ENCODE measurements at regions not wholly inside any gene's neighbourhood (a gene's known extent, or its start where the extent isn't known, plus 50 kb on each side); places are given as distances from the start of the nearest gene placed in this dataset.

- ATAC-seq (replicated peaks in 1 of 2) (no peak), DNase-seq (no peak)
- Mint-ChIP-seq H3K36me3 (ENCODE audit: insufficient read depth in 2 of 2) (no peaks in the 10 kb centered on the region), H3K4me1 (ENCODE audit: low read depth) (no peaks in the 10 kb centered on the region), H3K27ac (no peak overlapping the region), H3K4me3 (no peak overlapping the region), H3K9me3 (no peaks in the 10 kb centered on the region), H3K27me3 (ENCODE audit: low read depth) (peaks cover 12% of the 10 kb centered on the region)
Observed at GRCh38 chr19:33883859-33884519, 87.3 kb downstream of the KCTD15 start.

GRCh38 chr19:33885236-33885635, 88.6 kb downstream of the KCTD15 start:
- Mint-ChIP-seq H3K36me3 (ENCODE audit: insufficient read depth in 2 of 2) (no peaks in the 10 kb centered on the region), H3K4me3 (no peak overlapping the region), H3K4me1 (ENCODE audit: low read depth) (no peaks in the 10 kb centered on the region), H3K9me3 (no peaks in the 10 kb centered on the region), H3K27ac (no peak overlapping the region), H3K27me3 (ENCODE audit: low read depth) (peaks cover 12% of the 10 kb centered on the region)
- DNase-seq (no peak), ATAC-seq (replicated peaks in 1 of 2) (no peak)

- DNase-seq (no peak), ATAC-seq (replicated peaks in 1 of 2) (no peak)
- Mint-ChIP-seq H3K27ac (no peak overlapping the region), H3K36me3 (ENCODE audit: insufficient read depth in 2 of 2) (no peaks in the 10 kb centered on the region), H3K4me3 (no peak overlapping the region), H3K4me1 (ENCODE audit: low read depth) (no peaks in the 10 kb centered on the region), H3K9me3 (no peaks in the 10 kb centered on the region), H3K27me3 (ENCODE audit: low read depth) (peaks cover 12% of the 10 kb centered on the region)
Observed at GRCh38 chr19:33887891-33888290, 91.2 kb downstream of the KCTD15 start.

- no peak for ATAC-seq (replicated peaks in 1 of 2)
- no peaks in the 10 kb centered on the region for H3K4me1 Mint-ChIP-seq (ENCODE audit: low read depth)
- H3K36me3 Mint-ChIP-seq (ENCODE audit: insufficient read depth in 2 of 2), result no peaks in the 10 kb centered on the region
- no peak for DNase-seq
- H3K27ac Mint-ChIP-seq, result no peak overlapping the region
- H3K27me3 Mint-ChIP-seq (ENCODE audit: low read depth), result peaks cover 12% of the 10 kb centered on the region
- no peak overlapping the region for H3K4me3 Mint-ChIP-seq
- no peaks in the 10 kb centered on the region for H3K9me3 Mint-ChIP-seq
Observed at GRCh38 chr19:33888665-33889064, 92.0 kb downstream of the KCTD15 start.

- Mint-ChIP-seq H3K9me3 (no peaks in the 10 kb centered on the region), H3K27ac (no peak overlapping the region), H3K27me3 (ENCODE audit: low read depth) (peaks cover 7% of the 10 kb centered on the region), H3K4me3 (no peak overlapping the region), H3K4me1 (ENCODE audit: low read depth) (no peaks in the 10 kb centered on the region), H3K36me3 (ENCODE audit: insufficient read depth in 2 of 2) (no peaks in the 10 kb centered on the region)
- DNase-seq (no peak), ATAC-seq (replicated peaks in 1 of 2) (no peak)
Observed at GRCh38 chr19:33890569-33890968, 93.9 kb downstream of the KCTD15 start.

- H3K27ac Mint-ChIP-seq, result no peak overlapping the region
- ATAC-seq (replicated peaks in 1 of 2) (no peak), DNase-seq (no peak)
- H3K4me3 Mint-ChIP-seq, result no peak overlapping the region
- H3K36me3 Mint-ChIP-seq (ENCODE audit: insufficient read depth in 2 of 2), result no peaks in the 10 kb centered on the region
- peaks cover 7% of the 10 kb centered on the region for H3K27me3 Mint-ChIP-seq (ENCODE audit: low read depth)
- H3K9me3 Mint-ChIP-seq, result no peaks in the 10 kb centered on the region
- no peaks in the 10 kb centered on the region for H3K4me1 Mint-ChIP-seq (ENCODE audit: low read depth)
Observed at GRCh38 chr19:33891773-33892172, 95.1 kb downstream of the KCTD15 start.

GRCh38 chr19:33894787-33895186, 98.1 kb downstream of the KCTD15 start:
- Mint-ChIP-seq H3K4me1 (ENCODE audit: low read depth) (no peaks in the 10 kb centered on the region), H3K9me3 (peaks cover 8 to 12% of the 10 kb centered on the region in 2 donors), H3K27ac (no peak overlapping the region), H3K4me3 (no peak overlapping the region), H3K27me3 (ENCODE audit: low read depth) (peaks cover 7% of the 10 kb centered on the region), H3K36me3 (ENCODE audit: insufficient read depth in 2 of 2) (peaks cover 7 to 12% of the 10 kb centered on the region in 2 donors)
- DNase-seq (no peak), ATAC-seq (replicated peaks in 1 of 2) (no peak)

- no peak overlapping the region for H3K4me3 Mint-ChIP-seq
- peaks cover 8 to 12% of the 10 kb centered on the region in 2 donors for H3K9me3 Mint-ChIP-seq
- no peak overlapping the region for H3K27ac Mint-ChIP-seq
- H3K4me1 Mint-ChIP-seq (ENCODE audit: low read depth), result no peaks in the 10 kb centered on the region
- peaks cover 7% of the 10 kb centered on the region for H3K27me3 Mint-ChIP-seq (ENCODE audit: low read depth)
- DNase-seq (no peak), ATAC-seq (replicated peaks in 1 of 2) (no peak)
- peaks cover 7 to 12% of the 10 kb centered on the region in 2 donors for H3K36me3 Mint-ChIP-seq (ENCODE audit: insufficient read depth in 2 of 2)
Observed at GRCh38 chr19:33895366-33895765, 98.7 kb downstream of the KCTD15 start.

GRCh38 chr19:33898062-33898677, 101.5 kb downstream of the KCTD15 start:
- H3K9me3 Mint-ChIP-seq, result peaks cover 8 to 15% of the 10 kb centered on the region in 2 donors
- ATAC-seq (replicated peaks in 1 of 2) (no peak), DNase-seq (no peak)
- peaks cover 7 to 12% of the 10 kb centered on the region in 2 donors for H3K36me3 Mint-ChIP-seq (ENCODE audit: insufficient read depth in 2 of 2)
- no peak overlapping the region for H3K27ac Mint-ChIP-seq
- H3K27me3 Mint-ChIP-seq (ENCODE audit: low read depth), result peaks cover 16% of the 10 kb centered on the region
- no peaks in the 10 kb centered on the region for H3K4me1 Mint-ChIP-seq (ENCODE audit: low read depth)
- H3K4me3 Mint-ChIP-seq, result no peak overlapping the region

GRCh38 chr19:33900817-33901216, 104.1 kb downstream of the KCTD15 start:
- peaks cover 7 to 12% of the 10 kb centered on the region in 2 donors for H3K36me3 Mint-ChIP-seq (ENCODE audit: insufficient read depth in 2 of 2)
- ATAC-seq (replicated peaks in 1 of 2), result no peak
- H3K27ac Mint-ChIP-seq, result no peak overlapping the region
- H3K9me3 Mint-ChIP-seq, result peaks cover 8 to 15% of the 10 kb centered on the region in 2 donors
- no peak for DNase-seq
- H3K27me3 Mint-ChIP-seq (ENCODE audit: low read depth), result peaks cover 24% of the 10 kb centered on the region
- H3K4me3 Mint-ChIP-seq, result no peak overlapping the region
- H3K4me1 Mint-ChIP-seq (ENCODE audit: low read depth), result peaks cover 6% of the 10 kb centered on the region

GRCh38 chr19:33902395-33902794, 105.7 kb downstream of the KCTD15 start:
- Mint-ChIP-seq H3K36me3 (ENCODE audit: insufficient read depth in 2 of 2) (peaks cover 10 to 12% of the 10 kb centered on the region in 2 donors), H3K27ac (no peak overlapping the region), H3K4me3 (no peak overlapping the region), H3K27me3 (ENCODE audit: low read depth) (peaks cover 30% of the 10 kb centered on the region), H3K4me1 (ENCODE audit: low read depth) (peaks cover 6% of the 10 kb centered on the region), H3K9me3 (peaks cover 8 to 15% of the 10 kb centered on the region in 2 donors)
- ATAC-seq (replicated peaks in 1 of 2), result no peak
- DNase-seq, result no peak

GRCh38 chr19:33902802-33903488, 106.3 kb downstream of the KCTD15 start:
- Mint-ChIP-seq H3K4me1 (ENCODE audit: low read depth) (peaks cover 6% of the 10 kb centered on the region), H3K27me3 (ENCODE audit: low read depth) (peaks cover 33% of the 10 kb centered on the region), H3K9me3 (peaks cover 7 to 14% of the 10 kb centered on the region in 2 donors), H3K27ac (no peak overlapping the region), H3K4me3 (no peak overlapping the region), H3K36me3 (ENCODE audit: insufficient read depth in 2 of 2) (peaks cover 8 to 9% of the 10 kb centered on the region in 2 donors)
- no peak for DNase-seq
- ATAC-seq (replicated peaks in 1 of 2), result no peak

GRCh38 chr19:33903489-33903850, 106.8 kb downstream of the KCTD15 start:
- Mint-ChIP-seq H3K36me3 (ENCODE audit: insufficient read depth in 2 of 2) (peaks cover 7 to 8% of the 10 kb centered on the region in 2 donors), H3K27me3 (ENCODE audit: low read depth) (peaks cover 38% of the 10 kb centered on the region), H3K9me3 (peaks cover 3 to 10% of the 10 kb centered on the region in 2 donors), H3K4me1 (ENCODE audit: low read depth) (peaks cover 6% of the 10 kb centered on the region), H3K27ac (no peak overlapping the region), H3K4me3 (no peak overlapping the region)
- no peak for DNase-seq
- no peak for ATAC-seq (replicated peaks in 1 of 2)
